ENCODE measurements at regions not wholly inside any gene's neighbourhood (a gene's known extent, or its start where the extent isn't known, plus 50 kb on each side); places are given as distances from the start of the nearest gene placed in this dataset.

DNA sequence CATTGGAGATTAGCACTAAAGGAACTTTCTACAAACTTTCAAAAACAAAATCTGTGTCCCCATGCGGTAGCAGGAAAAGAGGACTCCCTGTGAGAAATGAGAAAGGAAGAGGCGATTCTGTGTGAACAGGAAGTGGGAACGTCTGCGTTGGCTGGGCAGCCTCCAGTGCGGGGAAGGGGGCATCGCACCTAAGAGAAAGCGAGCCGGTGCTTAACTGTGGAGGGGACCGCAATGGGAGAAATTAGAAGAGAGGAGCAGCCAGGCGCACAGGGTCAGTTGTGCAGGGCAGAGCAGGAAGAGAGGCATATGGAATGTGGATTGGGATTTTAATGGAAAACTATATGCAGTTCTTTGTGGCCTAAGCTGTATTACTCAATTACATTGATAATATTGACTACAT, 77.4 kb upstream of the DOCK9 start:
- DNase-seq (ENCODE audit: low read depth) = no peak

DNA sequence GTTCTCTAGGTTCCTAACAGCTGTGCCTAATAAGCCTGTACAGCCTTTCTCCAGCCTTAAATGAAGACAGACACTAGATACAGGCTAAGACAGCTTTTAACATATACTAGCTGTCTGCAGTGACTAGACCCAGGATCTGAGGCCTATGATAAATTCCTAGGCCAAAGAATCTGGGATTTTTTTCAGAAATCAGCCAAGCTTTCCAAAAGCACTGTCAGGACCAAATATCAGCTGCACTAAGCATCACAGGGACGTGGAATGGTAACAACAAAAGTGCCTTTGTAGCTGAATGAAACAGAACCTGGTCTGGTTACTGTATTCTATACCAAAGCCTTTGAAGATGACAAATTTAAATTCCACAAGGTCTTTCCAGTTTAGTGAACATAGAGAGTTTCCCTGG, 77.9 kb upstream of the DOCK9 start:
- no peak for DNase-seq (ENCODE audit: low read depth)

DNA sequence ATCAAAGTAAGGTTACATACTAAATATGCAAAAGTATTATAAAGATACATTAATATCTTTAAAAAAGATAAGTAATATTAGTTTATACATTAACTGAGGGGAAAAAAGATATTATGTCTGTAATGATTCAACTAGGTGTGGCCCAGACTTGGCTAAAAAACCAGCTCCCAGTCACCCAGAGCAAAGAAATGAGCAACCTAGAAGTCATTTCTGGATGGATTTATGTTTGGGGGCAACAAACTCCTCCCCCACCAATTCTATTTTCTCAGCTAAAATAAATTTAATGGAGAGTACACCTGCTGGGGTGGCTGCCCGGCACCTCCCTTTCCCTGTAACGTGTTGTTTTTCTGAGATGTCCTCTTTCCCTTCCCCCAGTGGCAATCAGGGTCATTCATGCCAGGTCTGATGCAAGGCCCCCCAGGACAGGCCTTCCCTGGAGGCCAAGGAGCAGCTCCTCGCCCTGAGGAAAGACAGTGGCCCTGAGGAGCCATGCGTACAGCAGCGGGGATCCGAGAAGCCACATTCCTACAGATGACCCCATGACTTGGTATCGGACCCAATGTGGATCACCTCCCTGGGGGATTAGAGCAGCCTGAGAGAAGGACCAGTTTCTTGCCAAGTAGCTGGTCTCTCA, 78.6 kb upstream of the DOCK9 start:
- DNase-seq (ENCODE audit: low read depth) = no peak

DNA sequence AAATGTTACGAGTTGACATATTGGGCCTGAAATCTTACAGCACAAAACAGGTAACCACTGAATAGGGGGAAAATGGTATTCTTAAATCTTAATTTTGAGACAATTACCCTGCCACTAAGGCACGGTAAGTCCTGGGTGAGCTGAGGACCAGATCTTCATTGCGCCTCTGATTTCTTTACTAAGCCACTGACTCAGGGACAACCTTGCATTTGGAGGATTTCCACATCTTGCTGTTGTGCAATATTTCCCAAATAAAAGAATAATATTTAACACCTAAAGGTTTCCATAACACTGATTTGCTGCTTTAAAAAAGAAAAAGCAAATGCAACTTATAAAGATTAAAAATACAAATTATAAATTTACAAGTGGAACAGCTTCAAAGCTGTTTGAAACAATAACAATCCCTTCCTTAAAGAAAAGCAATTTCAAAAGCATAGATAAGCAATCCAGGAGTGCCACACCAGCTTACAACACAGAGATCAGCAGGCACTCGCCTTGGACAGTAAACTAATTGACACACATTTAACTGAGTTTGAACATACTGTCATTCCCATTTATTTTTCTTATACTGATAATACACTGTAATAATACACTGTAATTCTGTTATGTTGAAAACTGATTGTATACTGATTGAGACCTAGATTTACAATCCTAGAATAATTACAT, 79.6 kb upstream of the DOCK9 start:
- DNase-seq (ENCODE audit: low read depth) = no peak

DNA sequence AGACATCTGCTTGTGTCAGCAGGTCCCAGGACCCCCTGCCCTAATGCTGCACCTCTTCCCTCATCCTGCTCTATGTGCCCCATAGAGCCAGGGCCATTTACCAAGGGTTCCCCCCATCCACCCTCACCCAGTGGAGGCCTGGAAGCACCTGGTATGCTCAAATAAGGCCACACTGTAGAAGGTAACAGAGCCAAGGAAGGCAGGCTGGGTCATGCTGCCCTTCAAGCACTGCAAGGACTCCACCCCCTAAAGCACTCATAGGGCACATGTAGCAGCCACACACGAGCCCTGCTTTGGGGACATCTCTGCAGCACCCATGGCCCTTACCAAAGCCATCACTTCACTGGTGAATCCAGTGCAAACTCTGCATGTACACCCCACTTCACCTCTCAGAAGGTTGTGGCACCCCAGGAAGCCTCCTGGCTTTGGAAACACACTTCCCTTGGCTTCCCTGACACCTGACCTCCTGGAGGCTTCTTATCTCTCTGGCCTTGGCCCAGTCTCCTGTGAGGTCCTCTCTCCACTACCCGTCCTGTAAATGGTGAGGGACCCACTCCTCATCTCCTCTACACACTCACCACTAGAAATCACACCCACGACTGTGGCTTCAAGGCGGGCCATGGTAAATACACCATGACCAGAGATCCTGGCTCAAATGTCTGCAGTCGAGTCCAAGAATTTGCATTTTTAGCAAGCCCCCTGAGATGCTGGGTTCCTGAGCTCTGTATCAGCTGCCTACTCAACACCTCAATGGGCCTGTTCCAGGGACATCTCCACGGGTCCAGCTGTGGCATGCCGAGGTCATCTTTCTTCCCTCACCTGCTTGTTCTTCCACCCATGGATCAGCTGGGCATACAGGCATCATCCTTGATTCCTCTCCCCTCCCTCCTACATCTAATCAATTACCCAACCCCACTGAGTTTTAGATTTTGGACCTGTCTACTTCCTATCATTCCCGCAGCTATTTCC, 80.9 kb upstream of the DOCK9 start:
- no peak for DNase-seq (ENCODE audit: low read depth)

DNA sequence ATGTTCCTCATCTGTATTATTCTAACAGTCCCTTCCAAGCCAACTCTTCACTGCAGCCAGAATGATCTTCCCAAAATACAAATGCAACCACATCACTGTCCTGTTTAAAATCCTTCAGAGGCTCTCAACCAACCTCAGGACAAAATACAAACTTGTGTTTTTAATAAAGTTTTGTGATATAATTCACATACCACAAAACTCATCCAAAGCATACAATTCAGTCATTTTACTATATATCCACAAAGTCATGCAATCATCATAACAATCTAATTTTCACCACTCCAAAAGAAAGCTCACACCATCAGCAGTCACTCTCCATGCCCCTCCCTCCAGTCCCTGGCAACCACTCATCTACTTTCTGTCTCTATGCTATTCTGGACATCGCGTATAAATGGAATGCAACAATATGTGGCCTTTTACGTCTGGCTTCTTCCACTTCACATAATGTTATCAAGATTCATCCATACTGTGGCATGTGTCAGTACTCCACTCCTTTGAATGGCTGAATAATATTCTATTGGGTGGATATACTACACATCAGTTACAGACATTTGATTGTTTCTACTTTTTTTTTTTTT, 81.7 kb upstream of the DOCK9 start:
- DNase-seq (ENCODE audit: low read depth) = no peak

DNA sequence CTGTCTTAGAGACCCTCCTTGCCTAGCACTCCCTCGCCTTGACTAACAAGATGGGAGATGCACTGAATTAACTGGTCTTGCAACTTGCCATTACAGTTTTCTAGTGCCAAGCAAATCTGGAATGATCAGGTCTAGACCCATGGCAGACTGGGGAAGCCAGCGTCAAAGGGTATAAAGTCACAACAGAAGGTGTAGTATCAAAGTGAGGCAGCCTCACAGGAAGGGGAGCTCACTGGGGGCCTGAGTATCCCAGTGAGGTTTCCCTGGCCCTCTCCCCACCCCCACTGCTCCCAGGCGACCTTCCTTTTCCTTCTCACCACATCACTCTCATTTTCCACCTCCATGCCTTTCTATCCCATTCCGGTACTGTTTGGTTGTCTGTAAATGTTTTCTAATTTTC, 83.5 kb upstream of the DOCK9 start:
- DNase-seq (ENCODE audit: low read depth) = no peak

DNA sequence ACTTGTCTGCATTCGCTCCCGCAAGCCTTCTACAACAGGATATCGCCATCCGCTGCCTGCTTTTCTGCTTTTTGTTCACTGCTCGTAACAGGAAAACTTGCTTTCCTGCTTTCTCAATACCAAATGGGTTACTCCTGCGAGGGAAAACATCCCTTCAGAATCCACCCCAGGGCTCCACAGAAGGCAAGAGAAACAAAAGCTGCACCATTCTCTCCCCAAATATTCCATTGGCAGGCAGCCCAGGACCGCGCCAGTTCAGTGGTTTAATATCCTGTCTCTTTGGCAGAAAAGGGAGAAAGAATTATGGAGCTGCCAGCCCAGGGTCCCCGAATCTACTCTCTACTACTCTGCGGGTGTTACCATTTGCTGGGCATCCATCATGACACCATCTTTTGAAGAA, 84.7 kb upstream of the DOCK9 start:
- peak; percentile 88 for DNase-seq (ENCODE audit: low read depth)

DNA sequence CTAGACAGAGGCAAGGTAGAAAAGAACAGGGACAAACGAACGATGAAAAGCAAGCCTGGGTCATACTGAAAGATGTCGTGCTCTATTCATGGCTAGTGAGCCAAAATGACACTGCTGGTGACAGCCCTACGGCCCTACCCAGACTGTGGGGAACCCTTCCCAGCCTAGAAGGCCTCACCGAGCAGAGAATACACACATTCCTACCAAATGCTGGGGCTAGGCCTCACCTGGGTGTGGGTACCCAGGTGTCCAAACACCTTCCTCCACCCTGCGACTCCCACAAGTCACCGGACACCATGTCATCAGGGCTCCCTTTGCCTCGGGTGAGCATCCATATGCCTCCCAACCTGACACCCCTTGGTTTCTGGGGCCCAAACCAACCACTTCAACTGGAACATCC, 85.3 kb upstream of the DOCK9 start:
- no peak for DNase-seq (ENCODE audit: low read depth)

DNA sequence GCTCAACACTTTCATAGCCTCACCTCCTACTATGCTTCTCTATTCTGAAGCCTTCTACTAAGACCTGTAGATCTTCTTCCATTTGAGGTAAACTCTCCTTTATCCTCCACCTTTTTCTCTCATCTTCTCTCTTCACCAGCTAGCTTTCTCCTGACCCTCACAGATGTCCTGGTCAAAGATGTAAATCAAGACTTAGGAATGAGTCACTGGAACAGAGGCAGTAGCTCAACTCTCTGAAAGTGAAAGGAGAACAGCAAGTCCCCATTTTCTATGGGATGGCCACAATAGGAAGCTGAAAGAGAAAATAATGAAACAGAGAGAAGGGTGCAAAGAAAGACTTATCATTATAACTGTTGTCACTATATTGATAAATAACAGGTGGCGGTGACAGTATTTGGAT, 86.1 kb upstream of the DOCK9 start:
- peak; percentile 68 for DNase-seq (ENCODE audit: low read depth)

DNA sequence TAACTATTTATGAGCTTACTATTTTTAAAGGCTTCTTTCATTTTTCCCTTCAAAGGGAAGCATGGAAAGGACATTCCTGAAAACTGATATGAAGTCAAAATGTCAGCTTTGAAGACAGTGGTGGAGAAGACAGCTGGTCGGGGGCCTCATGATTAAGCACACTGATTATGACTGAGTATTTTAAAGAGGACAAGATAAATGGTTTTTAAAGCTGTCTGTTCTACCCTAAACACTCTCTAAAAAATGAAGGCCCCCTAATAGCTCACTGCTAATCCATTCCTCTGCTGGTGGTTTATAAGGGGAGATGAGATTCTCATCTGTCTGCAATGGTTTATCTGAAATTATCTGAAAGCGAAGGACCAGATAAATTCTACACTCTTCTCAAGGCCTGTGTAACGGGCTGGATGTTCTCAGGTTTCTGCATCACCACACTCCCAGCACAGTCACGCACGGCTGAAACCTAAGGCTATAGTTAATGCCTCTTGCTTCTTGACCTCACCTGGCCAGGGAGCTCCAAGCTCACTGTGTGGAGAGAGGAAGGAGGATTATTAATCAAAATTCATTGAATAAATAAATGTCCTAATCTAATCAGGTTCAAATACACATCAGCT, 86.9 kb upstream of the DOCK9 start:
- DNase-seq (ENCODE audit: low read depth) = no peak

DNA sequence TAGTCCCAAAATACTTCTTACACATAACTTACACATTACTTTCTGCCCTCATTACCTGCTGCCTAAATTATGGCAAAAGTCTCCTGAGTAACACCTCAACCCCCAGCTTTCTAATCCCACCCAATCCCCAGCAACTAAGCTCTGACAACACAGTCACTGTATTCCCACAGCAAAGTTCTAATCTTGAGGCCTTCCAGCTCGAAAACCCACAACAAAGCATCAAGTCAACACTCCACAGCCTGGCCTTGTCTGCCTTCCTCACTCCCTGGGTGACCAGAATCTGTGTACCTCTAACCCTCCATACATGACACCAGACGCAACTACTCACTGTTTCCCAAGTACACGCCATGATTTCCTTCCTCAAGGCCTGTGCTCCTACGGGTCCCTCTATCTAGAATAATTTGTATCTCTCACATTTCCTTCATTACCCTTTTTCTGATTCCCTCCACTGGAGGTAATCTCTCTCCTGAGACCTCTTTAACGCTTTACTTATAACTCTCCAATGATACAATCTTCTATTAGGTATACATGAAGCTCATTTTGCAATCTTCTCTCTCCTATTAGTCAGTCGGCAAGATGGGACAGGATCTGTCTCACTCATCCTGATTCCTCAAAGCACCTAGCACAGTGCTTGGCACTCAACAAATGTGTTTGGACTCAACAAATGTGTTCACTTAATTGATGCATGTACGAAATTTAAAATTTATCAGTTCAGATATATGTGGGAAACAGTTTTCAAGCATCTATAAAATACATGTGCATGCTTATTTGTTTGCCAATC, 87.6 kb upstream of the DOCK9 start:
- no peak for DNase-seq (ENCODE audit: low read depth)

DNA sequence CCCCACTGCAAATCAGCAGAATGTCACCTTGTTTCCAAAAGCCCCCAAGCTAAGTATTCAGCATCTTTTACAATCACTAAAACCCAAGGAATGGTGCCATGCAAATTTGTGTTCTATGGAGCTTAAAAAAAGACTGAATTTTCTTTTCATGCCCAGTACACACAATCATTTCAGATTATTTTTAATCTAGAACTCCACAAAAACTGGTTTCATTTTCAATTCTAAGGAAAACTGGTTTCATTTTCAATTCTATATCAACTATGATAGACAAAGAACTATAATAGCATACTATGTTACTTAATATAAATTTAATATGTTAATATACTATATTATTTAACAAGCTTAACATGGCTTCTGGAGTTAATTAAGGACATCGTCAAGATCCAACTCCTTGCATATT, 88.4 kb upstream of the DOCK9 start:
- DNase-seq (ENCODE audit: low read depth) = no peak

DNA sequence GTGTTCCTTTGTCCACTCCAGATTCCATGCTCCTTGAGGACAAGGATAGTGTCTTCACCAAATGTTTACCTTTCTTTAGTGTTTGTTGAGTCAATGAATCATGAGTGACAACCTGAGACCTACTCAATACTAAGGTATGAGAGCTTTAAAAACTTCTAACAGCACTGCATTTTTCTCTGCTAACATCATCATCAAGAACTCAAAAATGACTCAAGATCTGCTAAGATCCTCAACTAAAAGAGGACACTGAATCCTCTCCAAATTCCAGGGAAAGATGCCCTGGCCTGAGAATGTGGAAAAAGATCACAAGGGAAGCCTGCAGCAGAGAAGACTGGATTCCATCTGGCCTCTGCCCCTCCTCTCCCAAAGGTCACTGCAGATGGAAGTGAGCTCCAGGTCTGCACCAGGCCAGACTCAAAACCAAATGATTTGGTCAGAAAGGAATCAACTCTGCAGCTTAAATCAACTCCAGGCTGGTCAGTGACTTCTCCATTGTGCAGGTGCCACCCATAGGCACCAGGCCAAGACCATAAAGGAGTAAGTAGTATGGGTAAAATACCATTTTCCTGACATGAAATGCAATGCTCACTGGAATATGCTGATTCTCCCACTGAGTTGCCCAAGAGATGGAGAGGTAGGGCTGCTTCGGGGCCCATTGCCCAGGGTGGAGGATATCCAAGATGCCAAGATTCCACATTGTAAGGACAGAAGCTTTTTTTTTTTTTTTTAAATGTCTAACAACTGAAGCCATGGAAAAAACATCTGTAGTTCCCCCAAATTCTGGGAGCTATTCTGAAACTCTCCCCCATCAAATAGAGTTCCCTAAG, 89.5 kb upstream of the DOCK9 start:
- DNase-seq (ENCODE audit: low read depth) = peak; percentile 74

DNA sequence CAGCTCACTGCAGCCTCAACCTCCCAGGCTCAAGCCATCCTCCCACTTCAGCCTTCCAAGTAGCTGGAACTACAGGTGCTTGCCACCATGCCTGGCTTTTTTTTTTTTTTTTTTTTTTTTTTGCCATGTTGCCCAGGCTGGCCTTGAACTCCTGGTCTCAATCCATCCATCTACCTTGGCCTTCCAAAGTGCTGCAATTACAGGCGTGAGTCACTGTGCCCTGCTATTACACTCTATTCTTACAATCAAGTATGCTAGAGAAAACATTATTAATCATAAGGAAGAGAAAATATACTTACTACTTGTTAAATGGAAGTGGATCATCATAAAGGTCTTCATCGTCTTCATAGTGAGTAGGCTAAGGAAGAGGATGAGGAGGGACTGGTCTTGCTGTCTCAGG, 93.3 kb upstream of the DOCK9 start:
- no peak for DNase-seq (ENCODE audit: low read depth)

DNA sequence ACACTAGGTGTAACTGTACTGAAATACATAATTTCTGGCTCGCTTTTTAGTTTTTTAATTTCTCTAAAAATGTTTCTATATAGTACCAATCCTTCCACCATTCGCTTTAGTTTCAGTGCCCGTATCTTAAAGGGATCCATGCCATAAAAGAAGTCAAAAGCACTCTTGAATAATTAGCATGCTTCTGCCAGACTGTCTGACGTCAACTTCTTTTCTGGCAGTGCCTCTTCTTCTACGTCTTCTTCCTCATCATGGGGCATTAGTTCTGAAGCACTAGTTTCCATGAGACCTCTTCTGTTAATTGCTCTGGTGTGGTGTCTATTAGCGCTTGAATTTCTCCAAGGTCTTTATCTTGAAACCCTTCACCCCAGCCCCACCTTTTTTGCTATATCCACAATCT, 93.8 kb upstream of the DOCK9 start:
- DNase-seq (ENCODE audit: low read depth) = no peak

DNA sequence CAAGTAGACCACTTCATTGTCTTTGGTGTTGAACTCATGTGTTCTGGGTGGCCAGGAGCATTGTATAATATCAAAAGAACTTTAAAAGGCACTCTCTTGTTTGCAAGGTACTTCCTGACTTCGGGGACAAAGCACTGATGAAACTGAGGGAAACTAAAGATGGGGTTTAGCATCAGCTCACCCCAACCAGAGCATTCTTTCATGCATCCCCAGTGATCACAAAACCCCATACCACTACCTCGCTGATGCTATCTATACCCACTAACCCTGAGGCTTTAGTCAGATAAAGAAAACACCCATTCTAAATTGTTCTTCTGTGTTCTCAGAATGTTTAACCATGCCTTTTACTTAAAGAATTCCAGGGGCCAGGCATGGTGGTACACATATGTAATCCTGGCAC, 94.5 kb upstream of the DOCK9 start:
- DNase-seq (ENCODE audit: low read depth) = no peak

DNA sequence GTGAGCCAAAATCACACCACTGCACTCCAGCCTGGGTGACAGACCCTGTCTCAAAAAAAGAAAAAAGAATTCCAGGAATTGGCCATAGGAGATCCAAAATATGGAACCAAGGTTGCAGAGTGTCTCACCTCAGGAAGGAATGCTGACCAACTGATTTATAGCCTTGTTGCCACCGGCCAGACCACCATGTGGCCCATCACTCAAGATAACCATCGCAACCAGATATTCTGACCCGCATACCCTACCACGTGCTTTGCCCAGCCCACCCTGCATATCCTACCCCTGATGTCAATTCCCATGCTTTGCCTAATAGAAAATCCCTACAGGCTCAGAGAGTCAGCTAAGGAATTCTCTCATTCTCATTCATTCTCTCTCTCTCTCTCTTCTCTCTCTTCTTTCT, 95.1 kb upstream of the DOCK9 start:
- no peak for DNase-seq (ENCODE audit: low read depth)

DNA sequence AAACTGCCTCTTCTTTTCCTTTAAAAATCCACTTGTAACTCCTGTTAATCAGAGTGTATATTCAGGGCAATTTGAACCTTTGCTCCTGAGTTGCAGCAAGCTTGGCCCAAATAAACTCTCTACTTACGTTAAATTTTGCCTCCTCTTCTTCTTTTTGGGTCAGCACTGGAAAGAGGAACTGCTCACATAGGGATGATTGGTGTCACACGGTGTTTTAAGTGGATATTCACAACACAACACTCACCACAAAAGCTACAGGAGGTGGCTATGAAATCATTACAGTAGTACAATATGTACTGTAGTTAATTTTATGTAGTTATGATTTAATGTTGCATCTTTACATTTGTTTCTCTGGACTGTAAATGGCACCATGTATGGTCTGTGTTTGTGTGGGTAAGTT, 96.8 kb upstream of the DOCK9 start:
- DNase-seq (ENCODE audit: low read depth) = no peak

All from RPMI7951 (cell line).